ENCODE measurements at regions not wholly inside any gene's neighbourhood (a gene's known extent, or its start where the extent isn't known, plus 50 kb on each side); places are given as distances from the start of the nearest gene placed in this dataset.

DNA sequence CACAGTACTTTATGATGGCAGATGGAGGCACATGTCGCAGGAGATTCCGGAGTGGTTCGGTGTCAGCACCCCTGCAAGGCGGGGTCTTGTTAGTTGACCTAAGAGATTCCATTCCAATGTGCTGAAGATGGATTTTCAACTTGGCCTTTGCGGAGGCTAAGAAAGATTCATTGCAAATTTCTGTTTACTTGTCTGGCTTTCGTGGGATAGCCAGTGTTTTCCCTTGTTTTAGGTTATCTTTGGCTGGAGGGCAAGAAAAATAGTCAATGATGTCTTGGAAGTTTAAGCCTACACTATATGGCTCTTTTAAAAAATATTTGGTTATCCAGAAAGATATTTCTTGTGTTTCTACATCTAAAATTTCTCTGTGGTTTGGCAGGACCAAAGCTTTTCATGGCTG lies 123.6 kb upstream of the PTCH1 start:
- Histone ChIP-seq H3K27ac (no peak overlapping the region), H3K9me3 (no peaks in the 10 kb centered on the region), H3K4me3 (no peak overlapping the region), H3K36me3 (no peaks in the 10 kb centered on the region), H3K4me1 (no peaks in the 10 kb centered on the region), H3K27me3 (peaks cover 0 to 2% (median 0%) of the 10 kb centered on the region in 3 donors)
- ATAC-seq (no peak), DNase-seq (no peak)
- no peak for TF ChIP-seq POLR2A (IDR thresholded peaks at IDR 0.05)
- in situ Hi-C loops (cut with MboI; ENCODE audit: low sequenced_read_pairs in 4 of 4), result no loop called here
- intact Hi-C loops (cut with DNase I; ENCODE audit: low total_unique reads), result no loop called here

DNA sequence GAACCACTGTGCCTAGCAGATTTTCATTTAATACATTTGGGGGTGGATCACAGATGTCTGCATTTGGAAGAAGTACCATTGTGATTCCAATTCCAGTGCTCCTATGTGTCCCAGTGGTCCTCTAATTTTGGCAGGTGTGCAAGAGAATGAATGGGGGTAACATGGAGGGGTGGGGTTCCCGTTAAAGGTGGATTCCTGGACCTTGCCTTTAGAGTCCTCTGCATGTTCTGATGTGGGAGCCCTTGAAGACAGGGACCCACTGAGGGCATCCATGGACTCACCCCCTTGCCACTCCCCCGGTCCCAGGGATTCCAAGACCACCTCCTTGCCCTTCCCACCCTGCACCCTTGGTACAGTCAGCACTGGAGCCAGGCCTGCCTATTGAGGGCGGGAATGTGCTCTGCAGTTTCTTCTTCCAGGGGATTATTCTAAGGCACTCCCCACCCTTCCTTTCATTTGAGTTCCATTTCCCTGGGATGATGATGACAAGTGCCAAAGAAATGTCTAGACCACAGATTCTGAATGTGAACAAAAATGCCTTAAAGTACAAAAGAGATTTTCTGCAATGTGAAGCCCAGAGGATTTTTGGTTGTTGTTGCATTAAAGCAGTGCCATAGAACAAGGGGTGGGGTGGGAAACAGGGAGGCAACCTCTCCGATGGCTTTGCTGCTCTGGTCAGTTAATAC lies 119.4 kb upstream of the PTCH1 start:
- in situ Hi-C loops (cut with MboI; ENCODE audit: low sequenced_read_pairs in 4 of 4) (no loop called here), intact Hi-C loops (cut with DNase I; ENCODE audit: low total_unique reads) (no loop called here)
- Histone ChIP-seq H3K27ac (no peak overlapping the region), H3K36me3 (no peaks in the 10 kb centered on the region), H3K4me3 (no peak overlapping the region), H3K9me3 (no peaks in the 10 kb centered on the region), H3K4me1 (no peaks in the 10 kb centered on the region), H3K27me3 (peaks cover 0 to 2% (median 0%) of the 10 kb centered on the region in 3 donors)
- ATAC-seq, result no peak
- TF ChIP-seq, protein P1, sequence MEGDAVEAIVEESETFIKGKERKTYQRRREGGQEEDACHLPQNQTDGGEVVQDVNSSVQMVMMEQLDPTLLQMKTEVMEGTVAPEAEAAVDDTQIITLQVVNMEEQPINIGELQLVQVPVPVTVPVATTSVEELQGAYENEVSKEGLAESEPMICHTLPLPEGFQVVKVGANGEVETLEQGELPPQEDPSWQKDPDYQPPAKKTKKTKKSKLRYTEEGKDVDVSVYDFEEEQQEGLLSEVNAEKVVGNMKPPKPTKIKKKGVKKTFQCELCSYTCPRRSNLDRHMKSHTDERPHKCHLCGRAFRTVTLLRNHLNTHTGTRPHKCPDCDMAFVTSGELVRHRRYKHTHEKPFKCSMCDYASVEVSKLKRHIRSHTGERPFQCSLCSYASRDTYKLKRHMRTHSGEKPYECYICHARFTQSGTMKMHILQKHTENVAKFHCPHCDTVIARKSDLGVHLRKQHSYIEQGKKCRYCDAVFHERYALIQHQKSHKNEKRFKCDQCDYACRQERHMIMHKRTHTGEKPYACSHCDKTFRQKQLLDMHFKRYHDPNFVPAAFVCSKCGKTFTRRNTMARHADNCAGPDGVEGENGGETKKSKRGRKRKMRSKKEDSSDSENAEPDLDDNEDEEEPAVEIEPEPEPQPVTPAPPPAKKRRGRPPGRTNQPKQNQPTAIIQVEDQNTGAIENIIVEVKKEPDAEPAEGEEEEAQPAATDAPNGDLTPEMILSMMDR (IDR thresholded peaks at IDR 0.05 in 4 of 5, conservative IDR thresholded peaks at IDR 0.05 in 1 of 5), result no peak
- TF ChIP-seq POLR2A (IDR thresholded peaks at IDR 0.05), result no peak
- DNase-seq, result no peak

DNA sequence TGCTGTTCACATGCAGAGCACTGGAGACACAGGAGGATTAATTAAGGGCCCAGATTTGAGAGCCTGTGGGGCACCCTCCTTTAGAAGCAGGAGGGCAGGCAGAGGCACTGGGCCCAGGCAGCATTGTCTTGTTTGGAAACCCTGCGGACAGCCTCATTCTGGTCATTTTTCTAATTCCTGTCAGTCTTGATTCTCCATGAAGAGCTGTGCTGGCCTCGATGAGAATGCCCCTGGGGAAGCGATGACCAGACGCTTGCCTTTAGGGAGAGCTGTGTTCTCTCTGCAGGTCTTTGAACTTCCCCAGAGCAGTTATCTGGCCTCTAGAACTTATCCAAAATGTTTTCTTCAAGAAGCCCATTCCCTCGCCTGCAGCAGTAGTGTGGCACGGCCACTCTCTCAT lies 117.8 kb upstream of the PTCH1 start:
- H3K36me3 ChIP-seq, result no peaks in the 10 kb centered on the region
- H3K4me1 ChIP-seq, result no peaks in the 10 kb centered on the region
- H3K27ac ChIP-seq, result no peak overlapping the region
- ATAC-seq, result no peak
- peaks cover 0 to 2% (median 0%) of the 10 kb centered on the region in 3 donors for H3K27me3 ChIP-seq
- TF ChIP-seq POLR2A (IDR thresholded peaks at IDR 0.05), result no peak
- TF ChIP-seq, protein P1 (IDR thresholded peaks at IDR 0.05 in 4 of 5, conservative IDR thresholded peaks at IDR 0.05 in 1 of 5), result no peak
- DNase-seq, result no peak
- H3K4me3 ChIP-seq, result no peak overlapping the region
- intact Hi-C loops (cut with DNase I; ENCODE audit: low total_unique reads), result no loop called here
- H3K9me3 ChIP-seq, result no peaks in the 10 kb centered on the region
- in situ Hi-C loops (cut with MboI; ENCODE audit: low sequenced_read_pairs in 4 of 4), result no loop called here

DNA sequence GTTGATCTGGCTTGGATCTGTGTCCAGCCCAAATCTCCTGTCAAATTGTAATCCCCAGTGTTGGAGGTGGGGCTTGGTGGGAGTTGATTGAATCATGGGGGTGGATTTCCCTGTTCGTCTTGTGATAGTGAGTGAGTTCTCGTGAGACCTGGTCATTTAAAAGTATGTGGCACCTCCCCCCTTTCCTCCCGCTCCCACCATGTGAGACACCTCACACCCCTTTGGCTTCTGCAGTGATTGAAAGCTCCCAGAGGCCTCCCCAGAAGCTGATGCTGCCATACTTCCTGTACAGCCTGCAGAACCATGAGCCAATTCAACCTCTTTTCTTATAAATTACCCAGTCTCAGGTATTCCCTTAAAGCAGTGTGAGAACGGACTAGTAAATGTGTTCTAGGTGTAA lies 117.3 kb upstream of the PTCH1 start:
- Histone ChIP-seq H3K27me3 (peaks cover 0 to 2% (median 0%) of the 10 kb centered on the region in 3 donors), H3K36me3 (no peaks in the 10 kb centered on the region), H3K4me3 (no peak overlapping the region), H3K4me1 (no peaks in the 10 kb centered on the region), H3K27ac (no peak overlapping the region), H3K9me3 (no peaks in the 10 kb centered on the region)
- in situ Hi-C loops (cut with MboI; ENCODE audit: low sequenced_read_pairs in 4 of 4) (no loop called here), intact Hi-C loops (cut with DNase I; ENCODE audit: low total_unique reads) (no loop called here)
- DNase-seq (no peak), ATAC-seq (no peak)
- TF ChIP-seq, protein P1 (IDR thresholded peaks at IDR 0.05 in 4 of 5, conservative IDR thresholded peaks at IDR 0.05 in 1 of 5), result no peak
- no peak for TF ChIP-seq POLR2A (IDR thresholded peaks at IDR 0.05)

DNA sequence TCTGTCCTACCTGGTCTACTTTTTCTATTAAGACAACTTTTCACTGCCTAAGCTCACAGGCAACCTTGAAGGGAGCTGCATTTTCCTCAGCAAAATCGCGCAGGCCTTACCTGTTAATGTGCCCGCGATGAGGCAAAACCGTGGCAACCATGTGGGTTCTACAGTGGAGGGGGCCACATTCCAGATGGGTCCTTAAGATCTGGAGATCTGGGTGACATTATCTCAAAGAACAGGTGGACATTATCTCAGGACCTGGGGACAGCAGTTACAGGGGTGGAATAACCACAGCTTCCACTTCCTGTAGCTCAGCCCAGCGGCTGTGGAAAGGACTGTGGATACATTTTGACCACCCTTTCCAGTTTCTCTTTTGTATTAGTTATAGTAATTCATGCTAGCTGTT lies 112.8 kb upstream of the PTCH1 start:
- in situ Hi-C loops (cut with MboI; ENCODE audit: low sequenced_read_pairs in 4 of 4), result loop anchor here in 1 of 4 donors (10.0 kb wide), 1 partner anchor 55 kb away; no protein-coding TSS in a partner anchor
- intact Hi-C loops (cut with DNase I; ENCODE audit: low total_unique reads), result no loop called here
- TF ChIP-seq, protein P1 (IDR thresholded peaks at IDR 0.05 in 4 of 5, conservative IDR thresholded peaks at IDR 0.05 in 1 of 5), result no peak
- TF ChIP-seq POLR2A (IDR thresholded peaks at IDR 0.05), result no peak
- Histone ChIP-seq H3K9me3 (no peaks in the 10 kb centered on the region), H3K27me3 (no peaks in the 10 kb centered on the region), H3K4me3 (no peak overlapping the region), H3K36me3 (no peaks in the 10 kb centered on the region), H3K4me1 (no peaks in the 10 kb centered on the region), H3K27ac (no peak overlapping the region)
- no peak for ATAC-seq
- DNase-seq, result no peak

All from gastrocnemius medialis (tissue), 4 donors.